Erythroblast (primary cell): ENCODE measurements at regions not wholly inside any gene's neighbourhood (a gene's known extent, or its start where the extent isn't known, plus 50 kb on each side); places are given as distances from the start of the nearest gene placed in this dataset.

Source experiments
- GATA1 ChIP-seq: IDR thresholded peaks from 2 replicates; pipeline ENCODE4 v1.6.1; 2011; ENCODE audit warnings: low read depth, mild to moderate bottlenecking, control low read depth, low read length, moderate library complexity
- POLR2A ChIP-seq: IDR thresholded peaks from 2 replicates; pipeline ENCODE4 v1.6.1; 2011; ENCODE audit warnings: mild to moderate bottlenecking, low read length

GRCh38 chr6:147055821-147056392 is 148.3 kb upstream of the STXBP5 start:
- TF ChIP-seq POLR2A (no peak), GATA1 (no peak)
